IPS DF 4.7 (cell line): ENCODE measurements at regions not wholly inside any gene's neighbourhood (a gene's known extent, or its start where the extent isn't known, plus 50 kb on each side); places are given as distances from the start of the nearest gene placed in this dataset.

Experiments
- DNase-seq: peaks from one replicate; pipeline ENCODE4 v3.0.0-alpha.2; 2013; ENCODE audit warnings: low spot score; ENCODE audit errors: extremely low read depth

DNA sequence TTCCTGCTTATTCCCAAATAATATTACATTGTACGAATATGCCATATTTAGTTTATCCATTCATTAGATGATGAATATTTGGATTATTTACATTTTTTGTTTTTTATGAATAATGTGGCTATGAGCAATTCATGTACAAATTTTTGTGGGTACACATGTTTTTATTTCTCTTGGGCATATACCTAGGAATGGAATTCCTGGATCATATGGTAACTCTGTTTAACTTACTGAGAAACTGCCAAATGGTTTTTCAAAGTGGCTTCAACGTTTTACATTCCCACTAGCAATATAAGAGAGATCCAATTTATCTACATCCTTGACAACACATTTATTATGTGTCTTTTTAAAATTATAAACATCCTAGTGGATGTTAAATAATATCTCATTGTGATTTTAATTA lies 362.0 kb upstream of the TMCO5A start:
- DNase-seq = no peak

GRCh38 chr15:37574985-37575384 lies 359.5 kb upstream of the TMCO5A start:
- DNase-seq = no peak

- DNase-seq = no peak
Measured at GRCh38 chr15:37576952-37577351, 357.5 kb upstream of the TMCO5A start.

DNA sequence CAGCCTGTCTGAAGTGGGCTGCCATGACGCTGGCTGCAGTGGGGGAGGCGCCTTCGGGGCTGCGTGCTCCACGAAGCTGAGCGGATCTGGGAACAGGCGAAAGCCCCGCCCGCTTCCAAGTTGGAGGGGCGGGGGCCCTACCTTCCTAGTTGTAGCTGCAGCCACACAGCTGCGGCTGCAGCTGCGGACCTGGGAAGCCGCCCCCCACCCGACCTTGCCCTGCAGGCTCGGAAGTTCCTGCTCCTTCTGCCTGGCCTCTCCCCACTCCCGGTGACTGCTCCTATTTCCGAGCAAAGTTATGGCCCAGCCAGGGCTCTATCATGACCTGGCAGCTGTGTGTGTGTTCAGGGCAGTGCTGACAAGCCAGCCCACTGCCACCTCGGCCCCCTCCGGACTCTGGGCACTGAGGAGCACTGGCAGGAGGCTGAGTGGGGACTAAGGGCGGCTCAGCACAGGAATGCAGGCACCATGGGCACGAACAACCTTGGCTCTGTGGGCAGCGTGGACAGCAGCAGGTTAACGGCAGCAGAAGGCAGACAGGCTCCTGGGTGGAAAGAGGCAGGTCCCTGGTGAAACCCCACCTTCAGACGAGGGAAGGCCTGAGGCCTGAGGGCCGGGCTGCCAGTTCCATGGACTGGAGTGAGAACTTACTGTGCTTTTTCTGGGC lies 352.4 kb upstream of the TMCO5A start:
- DNase-seq = no peak

DNA sequence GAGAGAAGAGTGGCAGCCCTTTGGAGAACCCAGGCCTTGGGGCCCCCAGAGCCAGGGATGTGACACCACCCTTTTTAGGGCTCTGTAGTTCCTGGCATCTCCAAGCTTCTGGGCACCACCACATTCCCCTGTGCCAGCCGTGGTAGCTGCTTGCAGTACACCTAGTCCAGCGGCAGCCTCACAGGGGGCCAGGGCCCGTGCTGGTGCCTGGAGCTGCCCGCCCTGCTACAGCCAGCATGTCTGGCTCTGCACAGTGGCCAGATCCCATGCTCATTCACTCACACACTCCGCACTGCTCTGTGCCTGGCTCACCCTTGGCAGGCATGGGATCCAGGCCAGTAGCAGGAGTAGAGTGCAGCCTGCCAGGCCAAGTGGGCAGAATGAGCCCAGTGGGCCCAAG lies 351.6 kb upstream of the TMCO5A start:
- no peak for DNase-seq

- DNase-seq = no peak
Measured at GRCh38 chr15:37586011-37586583, 348.3 kb upstream of the TMCO5A start.

DNA sequence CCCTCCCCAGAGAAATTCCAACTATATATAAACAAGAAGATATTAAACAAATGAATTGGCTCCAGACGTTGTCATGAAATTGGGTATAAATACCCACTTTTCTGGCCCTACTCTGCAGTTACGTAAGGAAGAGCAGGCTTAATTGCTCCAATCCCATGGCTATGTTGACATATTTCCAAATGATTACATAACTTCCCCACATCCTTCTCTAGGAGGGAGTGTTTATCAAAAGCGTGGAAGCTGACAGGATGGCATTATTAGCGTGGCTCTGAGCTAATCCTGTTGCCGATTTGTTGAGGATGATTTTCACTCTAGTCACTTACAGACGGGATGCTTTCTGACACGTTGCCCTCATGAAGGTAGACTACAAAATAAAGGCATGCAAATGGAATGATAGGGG lies 347.5 kb upstream of the TMCO5A start:
- no peak for DNase-seq

- DNase-seq = no peak
Measured at GRCh38 chr15:37594417-37594816, 340.0 kb upstream of the TMCO5A start.

GRCh38 chr15:37595426-37595970 lies 338.9 kb upstream of the TMCO5A start:
- DNase-seq = no peak

GRCh38 chr15:37599156-37599555 lies 335.3 kb upstream of the TMCO5A start:
- no peak for DNase-seq

DNA sequence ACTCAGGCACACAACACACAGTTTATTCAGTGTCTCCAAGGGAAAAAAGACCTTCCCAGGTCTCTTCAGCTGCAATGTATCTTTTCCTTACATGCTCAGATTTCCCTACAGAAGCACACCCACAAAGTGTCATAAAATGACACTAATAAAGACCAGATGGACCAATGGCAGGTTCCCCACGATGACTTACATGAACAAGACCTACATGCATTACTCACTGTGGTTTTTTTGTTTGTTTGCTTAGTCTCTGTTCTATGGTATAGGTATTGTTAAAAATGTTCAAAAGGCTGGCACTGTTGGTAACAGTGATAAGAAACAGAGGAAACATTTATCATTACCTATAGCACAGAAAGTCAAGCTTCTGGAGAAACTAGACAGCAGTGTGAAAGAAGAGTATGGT lies 318.2 kb upstream of the TMCO5A start:
- DNase-seq = no peak

DNA sequence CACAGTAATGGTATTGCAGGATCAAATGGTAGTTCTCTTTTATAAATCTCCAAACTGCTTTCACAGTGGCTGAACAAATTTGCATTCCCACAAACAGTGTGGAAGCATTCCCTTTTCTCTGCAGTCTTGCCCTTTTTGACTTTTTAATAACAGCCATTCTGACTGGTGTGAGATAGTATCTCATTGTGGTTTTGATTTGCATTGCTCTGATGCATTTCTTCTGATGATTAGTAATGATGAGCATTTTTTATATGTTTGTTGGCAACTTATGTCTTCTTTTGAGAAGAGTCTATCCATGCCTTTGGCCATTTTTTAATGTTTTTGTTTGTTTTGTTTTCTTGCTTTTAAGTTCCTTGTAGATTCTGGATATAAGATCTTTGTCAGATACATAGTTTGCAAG lies 316.1 kb upstream of the TMCO5A start:
- DNase-seq = no peak

DNA sequence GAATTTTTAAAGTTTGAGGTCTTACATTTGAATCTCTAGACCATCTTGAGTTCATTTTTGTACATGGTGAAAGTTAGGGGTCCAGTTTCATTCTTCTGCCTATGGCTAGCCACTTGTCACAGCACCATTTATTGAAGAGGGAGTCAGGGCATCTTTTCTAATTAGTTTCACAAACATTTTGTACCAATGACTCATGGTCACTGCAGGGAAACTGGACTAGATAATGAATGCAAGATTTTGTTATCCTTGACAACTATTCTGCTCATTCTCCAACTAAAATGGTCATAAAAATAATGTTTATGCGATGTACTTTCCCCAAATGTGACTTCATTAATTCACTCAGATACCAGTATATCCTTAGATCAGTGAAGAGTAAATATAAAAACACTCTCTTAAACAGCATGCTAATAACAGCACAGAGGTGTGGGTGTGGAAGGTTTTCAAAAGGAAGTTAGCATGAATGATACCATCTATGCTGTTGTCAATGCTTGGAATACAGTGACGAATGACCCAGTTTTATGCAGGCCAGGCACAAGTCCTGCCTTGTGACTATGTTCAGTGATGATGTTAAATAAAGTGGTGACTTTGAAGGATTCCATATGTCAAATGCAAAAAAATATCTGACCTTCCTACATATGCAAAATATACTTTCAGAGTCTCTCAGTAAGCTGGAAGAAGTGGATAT lies 314.9 kb upstream of the TMCO5A start:
- no peak for DNase-seq

GRCh38 chr15:37625576-37625975 lies 308.9 kb upstream of the TMCO5A start:
- DNase-seq = no peak

DNA sequence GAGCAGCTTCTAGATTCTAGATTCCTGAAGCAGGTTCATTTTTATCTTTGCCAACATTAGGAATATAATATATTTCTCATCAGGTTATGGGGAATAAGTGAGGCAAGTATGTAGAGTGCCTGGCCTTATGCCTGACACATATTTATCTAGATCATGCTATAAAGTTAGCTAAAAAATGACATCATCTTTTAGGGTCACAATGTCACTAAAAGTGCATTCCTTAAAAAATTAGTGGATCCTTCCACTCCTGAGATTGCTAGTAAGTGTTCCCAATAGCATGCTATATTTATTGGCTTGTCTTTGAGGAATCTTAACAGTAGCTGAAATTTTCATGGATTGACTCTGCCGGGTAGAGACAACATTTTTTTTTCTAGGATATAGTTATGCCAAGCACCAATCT lies 305.9 kb upstream of the TMCO5A start:
- no peak for DNase-seq

DNA sequence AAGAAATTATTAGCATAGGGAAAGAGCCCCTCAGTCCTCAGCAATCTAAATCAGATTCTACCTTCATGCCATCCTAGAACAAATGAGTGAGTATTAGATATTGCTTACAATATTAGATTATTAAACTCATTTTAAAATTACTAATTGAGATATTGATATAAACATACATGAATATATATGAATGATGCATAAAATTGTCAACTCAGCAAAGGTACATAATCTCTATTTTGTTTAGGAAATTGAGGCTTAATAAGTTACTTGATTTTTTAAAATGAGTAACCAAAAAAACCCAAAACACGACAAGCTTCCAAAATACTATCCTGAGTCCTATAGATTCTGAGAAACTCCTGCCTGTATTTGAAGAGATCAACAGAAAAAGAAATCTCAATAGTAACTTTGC lies 297.7 kb upstream of the TMCO5A start:
- no peak for DNase-seq

DNA sequence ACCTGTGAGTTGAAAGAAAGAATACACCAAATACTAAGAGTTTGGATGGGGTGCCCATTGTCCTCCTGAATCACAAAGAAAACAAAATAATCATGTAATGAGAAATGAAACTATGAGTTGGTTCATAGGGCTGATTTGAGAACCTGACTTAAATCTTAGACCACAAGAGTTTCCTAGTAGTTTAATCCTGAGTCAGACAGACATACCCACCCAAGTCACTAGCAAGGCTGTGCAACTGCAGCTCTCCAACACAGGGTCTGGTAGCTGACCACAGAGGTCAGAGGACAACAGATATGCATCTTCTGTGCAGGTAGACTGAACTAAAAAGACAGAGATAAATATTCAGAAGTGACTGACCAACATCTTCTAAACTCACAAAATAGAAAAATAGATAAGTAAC lies 296.3 kb upstream of the TMCO5A start:
- no peak for DNase-seq

GRCh38 chr15:37638691-37639090 lies 295.7 kb upstream of the TMCO5A start:
- no peak for DNase-seq

DNA sequence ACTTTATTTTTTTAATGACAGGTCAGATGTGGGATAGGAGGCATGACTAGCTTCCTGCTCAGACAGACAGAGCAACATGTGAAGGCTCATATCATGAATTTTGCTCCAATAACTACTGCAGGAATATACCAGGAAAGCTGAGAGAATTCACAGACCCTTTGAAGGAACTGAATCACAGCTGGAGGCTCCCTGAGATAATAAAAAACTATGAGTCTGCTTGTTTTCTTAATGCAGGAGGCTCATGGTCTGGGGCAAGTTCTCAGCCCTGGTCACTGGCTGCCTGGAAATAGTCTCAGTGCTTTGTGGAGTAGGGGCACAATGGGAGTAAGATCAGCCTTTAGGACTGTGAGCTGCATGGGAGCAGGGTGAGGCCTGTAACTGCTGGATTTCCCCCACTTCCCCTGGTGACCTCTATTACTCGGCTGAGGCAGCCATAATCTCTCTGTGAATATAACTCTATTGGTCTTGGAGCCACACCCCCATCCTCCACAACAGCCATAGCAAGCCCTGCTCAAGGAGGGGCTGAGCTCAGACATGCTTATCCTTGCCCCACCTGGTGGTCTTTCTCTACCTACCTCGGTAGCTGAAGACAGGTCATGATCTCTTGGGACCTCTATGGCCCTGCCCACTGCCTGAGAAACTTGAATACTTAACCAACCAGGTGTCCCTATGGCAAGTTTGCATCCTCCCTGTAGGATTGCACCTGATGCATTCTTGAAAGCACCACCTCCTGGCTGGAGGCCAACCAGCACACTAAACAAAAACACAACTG lies 281.6 kb upstream of the TMCO5A start:
- DNase-seq = peak; percentile 9

DNA sequence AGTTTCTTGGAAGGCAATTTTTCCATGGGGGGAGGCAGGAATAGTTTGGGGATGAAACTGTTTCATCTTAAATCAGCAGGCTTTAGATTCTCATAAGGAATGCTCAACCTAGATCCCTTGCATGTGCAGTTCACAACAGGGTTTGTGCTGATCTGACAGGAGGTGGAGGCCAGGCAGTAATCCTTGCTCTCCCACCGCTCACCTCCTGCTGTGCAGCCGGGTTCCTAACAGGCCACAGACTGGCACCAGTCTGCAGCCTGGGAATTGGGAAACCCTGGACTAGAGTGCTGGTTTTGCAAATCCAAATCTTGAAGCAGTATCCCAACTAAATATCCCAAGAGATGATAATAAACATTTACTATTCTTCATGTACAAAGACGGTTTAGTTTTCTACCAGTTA lies 256.3 kb upstream of the TMCO5A start:
- no peak for DNase-seq

- no peak for DNase-seq
Measured at GRCh38 chr15:37679627-37680026, 254.8 kb upstream of the TMCO5A start.

DNA sequence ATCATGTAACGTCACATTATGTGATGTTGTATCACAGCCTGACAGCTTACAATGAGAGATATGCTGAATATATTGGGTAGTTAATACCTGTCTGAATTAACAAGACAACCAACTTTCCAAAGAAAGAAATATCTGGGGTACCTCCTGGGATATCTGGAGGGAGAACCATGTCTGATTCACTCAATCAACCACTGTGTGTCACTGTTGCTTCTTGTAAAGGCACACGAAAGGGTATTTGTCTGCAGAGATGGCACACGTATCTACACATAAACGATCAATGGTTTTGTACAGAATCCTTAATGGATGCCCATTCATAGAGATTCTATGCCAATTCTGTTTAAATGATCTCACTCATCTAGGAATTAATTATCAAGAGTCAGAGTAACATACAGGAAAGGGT lies 252.1 kb upstream of the TMCO5A start:
- DNase-seq = peak; percentile 11
